GM23338 (cell line): ENCODE measurements at regions not wholly inside any gene's neighbourhood (a gene's known extent, or its start where the extent isn't known, plus 50 kb on each side); places are given as distances from the start of the nearest gene placed in this dataset.

ENCODE experiments used
- ATAC-seq: fragments of 200-7000 bp; cut with Tn5 transposase; 3 replicates; pipeline ENCODE4 v1.9.1; 2020
- DNase-seq: peaks from one replicate; pipeline ENCODE4 v3.0.0-alpha.2; 2015; ENCODE audit warnings: low spot score
- H2AFZ ChIP-seq: fragments of 200-600 bp; sonication (generic); 2 replicates; pipeline ENCODE4 v1.8.0; 2016; ENCODE audit warnings: antibody characterized with exemption, mild to moderate bottlenecking, moderate library complexity
- H3F3A ChIP-seq: fragments of 200-600 bp; sonication (generic); replicated peaks from 2 replicates; pipeline ENCODE4 v1.8.0; 2017; ENCODE audit warnings: antibody characterized with exemption, mixed run types, low read depth
- H3K27ac ChIP-seq: fragments of 200-600 bp; sonication (generic); 2 replicates; pipeline ENCODE4 v1.6.1; 2016; ENCODE audit warnings: low read depth
- H3K27me3 ChIP-seq: fragments of 200-600 bp; sonication (generic); 2 replicates; pipeline ENCODE4 v1.8.0; 2016; ENCODE audit warnings: mild to moderate bottlenecking, mixed run types, moderate library complexity; ENCODE audit not compliant: insufficient read depth
- H3K36me3 ChIP-seq: fragments of 200-600 bp; sonication (generic); 2 replicates; pipeline ENCODE4 v1.8.0; 2016; ENCODE audit warnings: mild to moderate bottlenecking; ENCODE audit not compliant: insufficient read depth
- H3K4me1 ChIP-seq: fragments of 200-600 bp; sonication (generic); 2 replicates; pipeline ENCODE4 v1.8.0; 2016; ENCODE audit warnings: mild to moderate bottlenecking, moderate library complexity; ENCODE audit not compliant: insufficient read depth
- H3K4me2 ChIP-seq: fragments of 200-600 bp; sonication (generic); 2 replicates; pipeline ENCODE4 v1.7.1; 2017; ENCODE audit warnings: mixed run types
- H3K4me3 ChIP-seq: fragments of 200-600 bp; sonication (generic); 2 replicates; pipeline ENCODE4 v1.6.1; 2016; ENCODE audit warnings: mixed run types
- H3K79me2 ChIP-seq: fragments of 200-600 bp; sonication (generic); replicated peaks from 2 replicates; pipeline ENCODE4 v1.8.0; 2017; ENCODE audit warnings: mild to moderate bottlenecking; ENCODE audit not compliant: insufficient read depth
- H3K9me2 ChIP-seq: fragments of 200-600 bp; sonication (generic); 2 replicates; pipeline ENCODE4 v1.8.0; 2017; ENCODE audit not compliant: insufficient read depth
- H4K20me1 ChIP-seq: fragments of 200-600 bp; sonication (generic); replicated peaks from 2 replicates; pipeline ENCODE4 v1.8.0; 2017; ENCODE audit warnings: mild to moderate bottlenecking; ENCODE audit not compliant: insufficient read depth
- H3K27ac Mint-ChIP-seq: 2 replicates; pipeline ENCODE4 v1.8.0; 2020; ENCODE audit warnings: inconsistent platforms, mild to moderate bottlenecking, moderate library complexity, mixed read lengths
- H3K27me3 Mint-ChIP-seq: 3 replicates; pipeline ENCODE4 v1.8.0; 2022; ENCODE audit warnings: low read depth, mild to moderate bottlenecking, moderate library complexity, mixed read lengths, inconsistent platforms; ENCODE audit not compliant: insufficient read depth, poor library complexity
- H3K36me3 Mint-ChIP-seq: 3 replicates; pipeline ENCODE4 v1.8.0; 2021; ENCODE audit warnings: low read depth, mild to moderate bottlenecking, inconsistent platforms, moderate library complexity, mixed read lengths
- H3K4me1 Mint-ChIP-seq: 3 replicates; pipeline ENCODE4 v1.8.0; 2020; ENCODE audit warnings: mild to moderate bottlenecking, inconsistent platforms, mixed read lengths
- H3K4me3 Mint-ChIP-seq: 3 replicates; pipeline ENCODE4 v1.8.0; 2021; ENCODE audit warnings: moderate library complexity, mild to moderate bottlenecking, inconsistent platforms, mixed read lengths
- H3K9me3 Mint-ChIP-seq: 3 replicates; pipeline ENCODE4 v1.8.0; 2020; ENCODE audit warnings: moderate library complexity, mild to moderate bottlenecking, inconsistent platforms, mixed read lengths
- CREB1 ChIP-seq: fragments of 250-450 bp; sonication (Bioruptor Pico); IDR thresholded peaks from 2 replicates; pipeline ENCODE4 v1.5.0; 2020; ENCODE audit warnings: low read depth, mild to moderate bottlenecking, moderate library complexity
- EZH2phosphoT487 ChIP-seq: fragments of 200-600 bp; sonication (generic); IDR thresholded peaks from one replicate; pipeline ENCODE4 v1.8.1; 2018; ENCODE audit warnings: antibody characterized with exemption; ENCODE audit not compliant: unreplicated experiment
- NANOG ChIP-seq: IDR thresholded peaks from 2 replicates; pipeline ENCODE4 v1.6.1; 2016; ENCODE audit warnings: antibody characterized with exemption, borderline replicate concordance
- POLR2AphosphoS5 ChIP-seq: IDR thresholded peaks from 2 replicates; pipeline ENCODE4 v1.6.1; 2016; ENCODE audit warnings: antibody characterized with exemption, low read depth
- STAT1 ChIP-seq: IDR thresholded peaks from one replicate; pipeline ENCODE4 v1.6.1; 2016; ENCODE audit warnings: antibody characterized with exemption; ENCODE audit not compliant: unreplicated experiment
- ZNF114 ChIP-seq: fragments of 250-450 bp; sonication (Bioruptor Pico); IDR thresholded peaks from 2 replicates; pipeline ENCODE4 v1.5.0; 2020; ENCODE audit warnings: mild to moderate bottlenecking, moderate library complexity
- TF ChIP-seq, protein P1 (sequence below), 2 experiments: fragments of 200-600 bp in 1 of 2; sonication (generic) in 1 of 2; conservative IDR thresholded peaks; 2 replicates each; pipeline versions ENCODE4 v1.5.1 to v1.6.1; 2016 to 2017; ENCODE audit warnings: antibody characterized with exemption in 2 of 2, low read depth in 2 of 2, mild to moderate bottlenecking in 2 of 2, moderate library complexity in 1 of 2
- TF ChIP-seq, protein P2 (sequence below): fragments of 250-450 bp; sonication (Bioruptor Pico); IDR thresholded peaks from 2 replicates; pipeline ENCODE4 v1.5.0; 2020; ENCODE audit warnings: mild to moderate bottlenecking, moderate library complexity

DNA sequence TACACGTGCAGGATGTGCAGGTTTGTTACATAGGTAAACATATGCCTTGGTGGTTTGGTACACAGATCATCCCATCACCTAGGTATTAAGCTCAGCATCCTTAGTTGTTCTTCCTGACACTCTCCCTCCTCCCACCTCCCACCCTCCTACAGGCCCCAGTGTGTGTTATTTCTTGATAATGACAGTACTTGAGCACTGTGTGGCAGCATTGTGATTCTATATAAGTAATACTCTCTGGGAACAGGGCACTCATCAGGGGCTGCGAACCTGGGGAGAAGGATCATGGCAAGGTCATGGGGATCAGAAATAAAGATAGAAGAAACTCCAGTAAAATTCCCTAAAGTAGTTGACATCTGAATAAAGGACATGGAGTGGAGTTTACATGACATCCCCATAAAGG lies 1256.2 kb upstream of the CRIM1 start:
- ATAC-seq (peak; percentile 85), DNase-seq (peak; percentile 29)
- H3K4me1 ChIP-seq, result no peaks in the 10 kb centered on the region
- no peak overlapping the region for H3K4me3 ChIP-seq
- H3K27ac ChIP-seq, result no peak overlapping the region
- Mint-ChIP-seq H3K4me1 (no peaks in the 10 kb centered on the region; the same call in 2 of the 3 replicates), H3K27ac (no peak overlapping the region), H3K4me3 (no peak overlapping the region), H3K27me3 (no peaks in the 10 kb centered on the region), H3K9me3 (no peaks in the 10 kb centered on the region), H3K36me3 (no peaks in the 10 kb centered on the region)
- no peaks in the 10 kb centered on the region for H4K20me1 ChIP-seq
- no peaks in the 10 kb centered on the region for H3F3A ChIP-seq
- no peak overlapping the region for H2AFZ ChIP-seq
- TF ChIP-seq, protein P1, sequence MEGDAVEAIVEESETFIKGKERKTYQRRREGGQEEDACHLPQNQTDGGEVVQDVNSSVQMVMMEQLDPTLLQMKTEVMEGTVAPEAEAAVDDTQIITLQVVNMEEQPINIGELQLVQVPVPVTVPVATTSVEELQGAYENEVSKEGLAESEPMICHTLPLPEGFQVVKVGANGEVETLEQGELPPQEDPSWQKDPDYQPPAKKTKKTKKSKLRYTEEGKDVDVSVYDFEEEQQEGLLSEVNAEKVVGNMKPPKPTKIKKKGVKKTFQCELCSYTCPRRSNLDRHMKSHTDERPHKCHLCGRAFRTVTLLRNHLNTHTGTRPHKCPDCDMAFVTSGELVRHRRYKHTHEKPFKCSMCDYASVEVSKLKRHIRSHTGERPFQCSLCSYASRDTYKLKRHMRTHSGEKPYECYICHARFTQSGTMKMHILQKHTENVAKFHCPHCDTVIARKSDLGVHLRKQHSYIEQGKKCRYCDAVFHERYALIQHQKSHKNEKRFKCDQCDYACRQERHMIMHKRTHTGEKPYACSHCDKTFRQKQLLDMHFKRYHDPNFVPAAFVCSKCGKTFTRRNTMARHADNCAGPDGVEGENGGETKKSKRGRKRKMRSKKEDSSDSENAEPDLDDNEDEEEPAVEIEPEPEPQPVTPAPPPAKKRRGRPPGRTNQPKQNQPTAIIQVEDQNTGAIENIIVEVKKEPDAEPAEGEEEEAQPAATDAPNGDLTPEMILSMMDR (conservative IDR thresholded peaks at IDR 0.05; ENCODE audit: low read depth in 2 of 2), result peak; percentile 19 to 48; a peak in 2 of 4 replicates
- TF ChIP-seq POLR2AphosphoS5, result no peak
- H3K79me2 ChIP-seq, result no peaks in the 10 kb centered on the region
- no peak overlapping the region for H3K4me2 ChIP-seq
- H3K36me3 ChIP-seq, result no peaks in the 10 kb centered on the region
- H3K27me3 ChIP-seq, result no peaks in the 10 kb centered on the region
- no peaks in the 10 kb centered on the region for H3K9me2 ChIP-seq

DNA sequence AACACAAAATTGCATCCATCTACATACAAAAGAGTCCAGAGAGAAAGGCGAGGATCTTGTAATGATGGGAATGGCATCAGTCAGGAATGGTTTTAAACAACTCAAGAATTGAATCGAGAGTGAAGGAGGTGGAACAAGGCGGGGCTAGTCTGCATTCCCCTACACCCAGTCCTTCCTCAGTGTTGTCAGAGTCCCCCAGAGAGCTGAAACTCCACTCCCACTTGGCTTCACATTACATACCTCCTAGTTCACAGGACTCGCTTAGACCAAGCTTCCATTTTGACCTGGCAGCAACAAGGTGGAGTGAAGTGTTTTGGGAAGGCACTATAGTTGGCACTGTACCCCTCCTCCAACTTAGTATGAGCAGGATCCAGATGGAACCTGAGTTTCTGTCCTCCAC lies 1273.5 kb upstream of the CRIM1 start:
- Mint-ChIP-seq H3K27me3 (no peaks in the 10 kb centered on the region), H3K9me3 (no peaks in the 10 kb centered on the region; the same call in 2 of the 3 replicates), H3K36me3 (no peaks in the 10 kb centered on the region), H3K27ac (no peak overlapping the region), H3K4me3 (no peak overlapping the region), H3K4me1 (no peaks in the 10 kb centered on the region)
- H4K20me1 ChIP-seq, result no peaks in the 10 kb centered on the region
- no peaks in the 10 kb centered on the region; the same call in 1 of the 2 replicates for H3K9me2 ChIP-seq
- no peaks in the 10 kb centered on the region for H3K79me2 ChIP-seq
- H3K4me3 ChIP-seq, result no peak overlapping the region
- no peak overlapping the region for H3K4me2 ChIP-seq
- H3F3A ChIP-seq, result no peaks in the 10 kb centered on the region
- H3K27ac ChIP-seq, result no peak overlapping the region
- DNase-seq (peak; percentile 41), ATAC-seq (peak; percentile 71)
- H2AFZ ChIP-seq, result peak overlapping the region; percentile 81; the same call in 1 of the 2 replicates
- H3K36me3 ChIP-seq, result no peaks in the 10 kb centered on the region
- H3K4me1 ChIP-seq, result no peaks in the 10 kb centered on the region
- H3K27me3 ChIP-seq, result no peaks in the 10 kb centered on the region
- TF ChIP-seq POLR2AphosphoS5 (no peak), EZH2phosphoT487 (no peak), NANOG (no peak), STAT1 (no peak), CREB1 (CRISPR knock-in tag) (no peak), ZNF114 (CRISPR knock-in tag) (no peak)
- TF ChIP-seq, protein P2, sequence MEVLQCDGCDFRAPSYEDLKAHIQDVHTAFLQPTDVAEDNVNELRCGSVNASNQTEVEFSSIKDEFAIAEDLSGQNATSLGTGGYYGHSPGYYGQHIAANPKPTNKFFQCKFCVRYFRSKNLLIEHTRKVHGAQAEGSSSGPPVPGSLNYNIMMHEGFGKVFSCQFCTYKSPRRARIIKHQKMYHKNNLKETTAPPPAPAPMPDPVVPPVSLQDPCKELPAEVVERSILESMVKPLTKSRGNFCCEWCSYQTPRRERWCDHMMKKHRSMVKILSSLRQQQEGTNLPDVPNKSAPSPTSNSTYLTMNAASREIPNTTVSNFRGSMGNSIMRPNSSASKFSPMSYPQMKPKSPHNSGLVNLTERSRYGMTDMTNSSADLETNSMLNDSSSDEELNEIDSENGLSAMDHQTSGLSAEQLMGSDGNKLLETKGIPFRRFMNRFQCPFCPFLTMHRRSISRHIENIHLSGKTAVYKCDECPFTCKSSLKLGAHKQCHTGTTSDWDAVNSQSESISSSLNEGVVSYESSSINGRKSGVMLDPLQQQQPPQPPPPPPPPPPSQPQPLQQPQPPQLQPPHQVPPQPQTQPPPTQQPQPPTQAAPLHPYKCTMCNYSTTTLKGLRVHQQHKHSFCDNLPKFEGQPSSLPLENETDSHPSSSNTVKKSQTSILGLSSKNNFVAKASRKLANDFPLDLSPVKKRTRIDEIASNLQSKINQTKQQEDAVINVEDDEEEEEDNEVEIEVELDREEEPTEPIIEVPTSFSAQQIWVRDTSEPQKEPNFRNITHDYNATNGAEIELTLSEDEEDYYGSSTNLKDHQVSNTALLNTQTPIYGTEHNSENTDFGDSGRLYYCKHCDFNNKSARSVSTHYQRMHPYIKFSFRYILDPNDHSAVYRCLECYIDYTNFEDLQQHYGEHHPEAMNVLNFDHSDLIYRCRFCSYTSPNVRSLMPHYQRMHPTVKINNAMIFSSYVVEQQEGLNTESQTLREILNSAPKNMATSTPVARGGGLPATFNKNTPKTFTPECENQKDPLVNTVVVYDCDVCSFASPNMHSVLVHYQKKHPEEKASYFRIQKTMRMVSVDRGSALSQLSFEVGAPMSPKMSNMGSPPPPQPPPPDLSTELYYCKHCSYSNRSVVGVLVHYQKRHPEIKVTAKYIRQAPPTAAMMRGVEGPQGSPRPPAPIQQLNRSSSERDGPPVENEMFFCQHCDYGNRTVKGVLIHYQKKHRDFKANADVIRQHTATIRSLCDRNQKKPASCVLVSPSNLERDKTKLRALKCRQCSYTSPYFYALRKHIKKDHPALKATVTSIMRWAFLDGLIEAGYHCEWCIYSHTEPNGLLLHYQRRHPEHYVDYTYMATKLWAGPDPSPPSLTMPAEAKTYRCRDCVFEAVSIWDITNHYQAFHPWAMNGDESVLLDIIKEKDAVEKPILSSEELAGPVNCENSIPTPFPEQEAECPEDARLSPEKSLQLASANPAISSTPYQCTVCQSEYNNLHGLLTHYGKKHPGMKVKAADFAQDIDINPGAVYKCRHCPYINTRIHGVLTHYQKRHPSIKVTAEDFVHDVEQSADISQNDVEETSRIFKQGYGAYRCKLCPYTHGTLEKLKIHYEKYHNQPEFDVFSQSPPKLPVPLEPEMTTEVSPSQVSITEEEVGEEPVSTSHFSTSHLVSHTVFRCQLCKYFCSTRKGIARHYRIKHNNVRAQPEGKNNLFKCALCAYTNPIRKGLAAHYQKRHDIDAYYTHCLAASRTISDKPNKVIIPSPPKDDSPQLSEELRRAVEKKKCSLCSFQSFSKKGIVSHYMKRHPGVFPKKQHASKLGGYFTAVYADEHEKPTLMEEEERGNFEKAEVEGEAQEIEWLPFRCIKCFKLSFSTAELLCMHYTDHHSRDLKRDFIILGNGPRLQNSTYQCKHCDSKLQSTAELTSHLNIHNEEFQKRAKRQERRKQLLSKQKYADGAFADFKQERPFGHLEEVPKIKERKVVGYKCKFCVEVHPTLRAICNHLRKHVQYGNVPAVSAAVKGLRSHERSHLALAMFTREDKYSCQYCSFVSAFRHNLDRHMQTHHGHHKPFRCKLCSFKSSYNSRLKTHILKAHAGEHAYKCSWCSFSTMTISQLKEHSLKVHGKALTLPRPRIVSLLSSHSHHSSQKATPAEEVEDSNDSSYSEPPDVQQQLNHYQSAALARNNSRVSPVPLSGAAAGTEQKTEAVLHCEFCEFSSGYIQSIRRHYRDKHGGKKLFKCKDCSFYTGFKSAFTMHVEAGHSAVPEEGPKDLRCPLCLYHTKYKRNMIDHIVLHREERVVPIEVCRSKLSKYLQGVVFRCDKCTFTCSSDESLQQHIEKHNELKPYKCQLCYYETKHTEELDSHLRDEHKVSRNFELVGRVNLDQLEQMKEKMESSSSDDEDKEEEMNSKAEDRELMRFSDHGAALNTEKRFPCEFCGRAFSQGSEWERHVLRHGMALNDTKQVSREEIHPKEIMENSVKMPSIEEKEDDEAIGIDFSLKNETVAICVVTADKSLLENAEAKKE (CRISPR knock-in tag), result no peak
- TF ChIP-seq, protein P1 (conservative IDR thresholded peaks at IDR 0.05; ENCODE audit: low read depth in 2 of 2), result no peak
